ENCODE measurements at regions not wholly inside any gene's neighbourhood (a gene's known extent, or its start where the extent isn't known, plus 50 kb on each side); places are given as distances from the start of the nearest gene placed in this dataset.

DNA sequence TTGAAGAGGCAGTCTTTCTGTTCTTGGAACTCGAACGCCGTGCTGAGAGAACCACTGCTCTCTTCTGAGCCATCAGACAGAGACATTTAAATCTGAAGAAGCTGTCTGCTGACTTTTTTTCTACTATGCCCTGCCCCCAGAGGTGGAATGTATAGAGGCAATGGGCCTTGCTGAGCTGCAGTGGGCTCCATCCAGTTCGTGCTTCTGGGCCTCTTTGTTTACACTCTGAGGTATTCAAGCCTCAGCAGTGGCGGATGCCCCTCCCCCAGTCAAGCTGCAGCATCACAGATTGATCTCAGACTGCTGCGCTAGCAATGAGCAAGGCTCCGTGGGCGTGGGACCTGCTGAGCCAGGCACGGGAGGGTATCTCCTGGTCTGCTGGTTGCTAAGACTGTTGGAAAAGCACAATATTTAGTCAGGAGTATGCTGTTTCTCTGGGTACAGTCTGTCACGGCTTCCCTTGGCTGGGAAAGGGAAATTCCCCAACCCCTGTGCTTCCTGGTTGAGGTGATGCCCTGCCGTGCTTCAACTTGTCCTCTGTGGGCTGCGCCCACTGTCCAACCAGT, 526.8 kb downstream of the CD109 start:
- no peak overlapping the region for H2AFZ ChIP-seq (ENCODE audit: low read depth, low read length)
- H3K9me1 ChIP-seq (ENCODE audit: control insufficient read depth, insufficient read depth, low read length) = no peaks in the 10 kb centered on the region
- no peak overlapping the region for H3K4me3 ChIP-seq
- no peaks in the 10 kb centered on the region for H3K36me3 ChIP-seq (ENCODE audit: control insufficient read depth, insufficient read depth, low read length)
- H3K9me3 ChIP-seq (replicated peaks; ENCODE audit: control insufficient read depth, insufficient read depth, low read depth, low read length) = no peaks in the 10 kb centered on the region
- FAIRE-seq = no peak
- no peak overlapping the region for H3K27ac ChIP-seq (ENCODE audit: extremely low read depth, low read depth, low read length)
- H3K4me2 ChIP-seq (ENCODE audit: insufficient read depth, low read length) = no peak overlapping the region
- no peaks in the 10 kb centered on the region for H4K20me1 ChIP-seq (replicated peaks; ENCODE audit: control insufficient read depth, insufficient read depth, low read length)
- POLR2A ChIA-PET = no interaction called here
- BruUV-seq (replicated peaks) = no TSS peak
- no peaks in the 10 kb centered on the region for H3K4me1 ChIP-seq (replicated peaks in 1 of 2; ENCODE audit: control insufficient read depth in 2 of 2, insufficient read depth in 2 of 2, low read length in 2 of 2)
- intact Hi-C loops (cut with micrococcal nuclease) (no loop called here), in situ Hi-C loops (cut with MboI) (no loop called here)
- CTCF ChIA-PET (ENCODE audit: low intra/inter-chr PET ratio) = no interaction called here
- 0% methylated on average over 4 of the region's 12 CpGs for WGBS (ENCODE audit: insufficient coverage, low coverage, missing lambda C conversion rate)
- no peak overlapping the region for H3K9ac ChIP-seq (ENCODE audit: insufficient read depth in 1 of 2, low read depth in 2 of 2, low read length in 2 of 2)
- H3K27me3 ChIP-seq (ENCODE audit: control insufficient read depth in 2 of 2, insufficient read depth in 2 of 2, low read length in 2 of 2) = no peaks in the 10 kb centered on the region
- H3K79me2 ChIP-seq (ENCODE audit: control insufficient read depth, insufficient read depth, low read length) = no peaks in the 10 kb centered on the region
- DNase-seq (ENCODE audit: extremely low read depth in 1 of 4, low spot score in 3 of 4) = no peak
- ATAC-seq = no peak
- TF ChIP-seq MED1 (CRISPR knock-in tag; IDR thresholded peaks at IDR 0.05; ENCODE audit: borderline replicate concordance) = no peak
- TF ChIP-seq PTRF (tag; IDR thresholded peaks at IDR 0.05) = no peak
- no peak for TF ChIP-seq MYNN (IDR thresholded peaks at IDR 0.05)
- no peak for TF ChIP-seq MYNN (CRISPR knock-in tag; IDR thresholded peaks at IDR 0.05)
- TF ChIP-seq, protein P1, sequence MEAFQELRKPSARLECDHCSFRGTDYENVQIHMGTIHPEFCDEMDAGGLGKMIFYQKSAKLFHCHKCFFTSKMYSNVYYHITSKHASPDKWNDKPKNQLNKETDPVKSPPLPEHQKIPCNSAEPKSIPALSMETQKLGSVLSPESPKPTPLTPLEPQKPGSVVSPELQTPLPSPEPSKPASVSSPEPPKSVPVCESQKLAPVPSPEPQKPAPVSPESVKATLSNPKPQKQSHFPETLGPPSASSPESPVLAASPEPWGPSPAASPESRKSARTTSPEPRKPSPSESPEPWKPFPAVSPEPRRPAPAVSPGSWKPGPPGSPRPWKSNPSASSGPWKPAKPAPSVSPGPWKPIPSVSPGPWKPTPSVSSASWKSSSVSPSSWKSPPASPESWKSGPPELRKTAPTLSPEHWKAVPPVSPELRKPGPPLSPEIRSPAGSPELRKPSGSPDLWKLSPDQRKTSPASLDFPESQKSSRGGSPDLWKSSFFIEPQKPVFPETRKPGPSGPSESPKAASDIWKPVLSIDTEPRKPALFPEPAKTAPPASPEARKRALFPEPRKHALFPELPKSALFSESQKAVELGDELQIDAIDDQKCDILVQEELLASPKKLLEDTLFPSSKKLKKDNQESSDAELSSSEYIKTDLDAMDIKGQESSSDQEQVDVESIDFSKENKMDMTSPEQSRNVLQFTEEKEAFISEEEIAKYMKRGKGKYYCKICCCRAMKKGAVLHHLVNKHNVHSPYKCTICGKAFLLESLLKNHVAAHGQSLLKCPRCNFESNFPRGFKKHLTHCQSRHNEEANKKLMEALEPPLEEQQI (IDR thresholded peaks at IDR 0.05) = no peak
- TF ChIP-seq ZNF165 (CRISPR knock-in tag; IDR thresholded peaks at IDR 0.05; ENCODE audit: borderline replicate concordance) = no peak
- no peak for TF ChIP-seq PML (IDR thresholded peaks at IDR 0.05; ENCODE audit: low read length)
- TF ChIP-seq, protein P2, sequence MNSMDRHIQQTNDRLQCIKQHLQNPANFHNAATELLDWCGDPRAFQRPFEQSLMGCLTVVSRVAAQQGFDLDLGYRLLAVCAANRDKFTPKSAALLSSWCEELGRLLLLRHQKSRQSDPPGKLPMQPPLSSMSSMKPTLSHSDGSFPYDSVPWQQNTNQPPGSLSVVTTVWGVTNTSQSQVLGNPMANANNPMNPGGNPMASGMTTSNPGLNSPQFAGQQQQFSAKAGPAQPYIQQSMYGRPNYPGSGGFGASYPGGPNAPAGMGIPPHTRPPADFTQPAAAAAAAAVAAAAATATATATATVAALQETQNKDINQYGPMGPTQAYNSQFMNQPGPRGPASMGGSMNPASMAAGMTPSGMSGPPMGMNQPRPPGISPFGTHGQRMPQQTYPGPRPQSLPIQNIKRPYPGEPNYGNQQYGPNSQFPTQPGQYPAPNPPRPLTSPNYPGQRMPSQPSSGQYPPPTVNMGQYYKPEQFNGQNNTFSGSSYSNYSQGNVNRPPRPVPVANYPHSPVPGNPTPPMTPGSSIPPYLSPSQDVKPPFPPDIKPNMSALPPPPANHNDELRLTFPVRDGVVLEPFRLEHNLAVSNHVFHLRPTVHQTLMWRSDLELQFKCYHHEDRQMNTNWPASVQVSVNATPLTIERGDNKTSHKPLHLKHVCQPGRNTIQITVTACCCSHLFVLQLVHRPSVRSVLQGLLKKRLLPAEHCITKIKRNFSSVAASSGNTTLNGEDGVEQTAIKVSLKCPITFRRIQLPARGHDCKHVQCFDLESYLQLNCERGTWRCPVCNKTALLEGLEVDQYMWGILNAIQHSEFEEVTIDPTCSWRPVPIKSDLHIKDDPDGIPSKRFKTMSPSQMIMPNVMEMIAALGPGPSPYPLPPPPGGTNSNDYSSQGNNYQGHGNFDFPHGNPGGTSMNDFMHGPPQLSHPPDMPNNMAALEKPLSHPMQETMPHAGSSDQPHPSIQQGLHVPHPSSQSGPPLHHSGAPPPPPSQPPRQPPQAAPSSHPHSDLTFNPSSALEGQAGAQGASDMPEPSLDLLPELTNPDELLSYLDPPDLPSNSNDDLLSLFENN (IDR thresholded peaks at IDR 0.05; ENCODE audit: low read depth in 2 of 2, low read length in 2 of 2) = no peak
- TF ChIP-seq KDM2B (CRISPR knock-in tag; IDR thresholded peaks at IDR 0.05) = no peak
- no peak for TF ChIP-seq TRIM24 (IDR thresholded peaks at IDR 0.05)
- TF ChIP-seq ZNF174 (CRISPR knock-in tag; IDR thresholded peaks at IDR 0.05) = no peak
- TF ChIP-seq, protein P3, sequence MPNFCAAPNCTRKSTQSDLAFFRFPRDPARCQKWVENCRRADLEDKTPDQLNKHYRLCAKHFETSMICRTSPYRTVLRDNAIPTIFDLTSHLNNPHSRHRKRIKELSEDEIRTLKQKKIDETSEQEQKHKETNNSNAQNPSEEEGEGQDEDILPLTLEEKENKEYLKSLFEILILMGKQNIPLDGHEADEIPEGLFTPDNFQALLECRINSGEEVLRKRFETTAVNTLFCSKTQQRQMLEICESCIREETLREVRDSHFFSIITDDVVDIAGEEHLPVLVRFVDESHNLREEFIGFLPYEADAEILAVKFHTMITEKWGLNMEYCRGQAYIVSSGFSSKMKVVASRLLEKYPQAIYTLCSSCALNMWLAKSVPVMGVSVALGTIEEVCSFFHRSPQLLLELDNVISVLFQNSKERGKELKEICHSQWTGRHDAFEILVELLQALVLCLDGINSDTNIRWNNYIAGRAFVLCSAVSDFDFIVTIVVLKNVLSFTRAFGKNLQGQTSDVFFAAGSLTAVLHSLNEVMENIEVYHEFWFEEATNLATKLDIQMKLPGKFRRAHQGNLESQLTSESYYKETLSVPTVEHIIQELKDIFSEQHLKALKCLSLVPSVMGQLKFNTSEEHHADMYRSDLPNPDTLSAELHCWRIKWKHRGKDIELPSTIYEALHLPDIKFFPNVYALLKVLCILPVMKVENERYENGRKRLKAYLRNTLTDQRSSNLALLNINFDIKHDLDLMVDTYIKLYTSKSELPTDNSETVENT (CRISPR knock-in tag; IDR thresholded peaks at IDR 0.05) = no peak
- no peak for TF ChIP-seq ZNF12 (CRISPR knock-in tag; IDR thresholded peaks at IDR 0.05)
- TF ChIP-seq DDX20 (tag; IDR thresholded peaks at IDR 0.05; ENCODE audit: low read depth) = no peak
- no peak for TF ChIP-seq RFX5 (IDR thresholded peaks at IDR 0.05; ENCODE audit: low read depth, low read length)
- TF ChIP-seq ZNF121 (CRISPR knock-in tag; conservative IDR thresholded peaks at IDR 0.05) = no peak
- no peak for TF ChIP-seq FOXK2 (conservative IDR thresholded peaks at IDR 0.05 in 1 of 2, IDR thresholded peaks at IDR 0.05 in 1 of 2; ENCODE audit: low read depth in 2 of 2)

All from K562 (cell line).